ENCODE measurements at regions not wholly inside any gene's neighbourhood (a gene's known extent, or its start where the extent isn't known, plus 50 kb on each side); places are given as distances from the start of the nearest gene placed in this dataset.

- H3K27me3 ChIP-seq = peaks cover 10% of the 10 kb centered on the region
- H3K27ac ChIP-seq = no peak overlapping the region
- H3K36me3 ChIP-seq = no peaks in the 10 kb centered on the region
- H3K4me1 ChIP-seq (ENCODE audit: control insufficient read depth in 1 of 2, insufficient read depth in 1 of 2, low read depth in 1 of 2, low read length in 1 of 2) = no peaks in the 10 kb centered on the region
- no peaks in the 10 kb centered on the region for H3K9me3 ChIP-seq
- no peak for TF ChIP-seq CTCF (IDR thresholded peaks at IDR 0.05)
- H3K4me3 ChIP-seq (ENCODE audit: low read depth in 1 of 2, low read length in 1 of 2) = no peak overlapping the region
Measured at GRCh38 chr5:171562822-171563221, 143.4 kb downstream of the FGF18 start.

GRCh38 chr5:171568389-171568788 is 148.9 kb downstream of the FGF18 start:
- no peak overlapping the region for H3K4me3 ChIP-seq (ENCODE audit: low read depth in 1 of 2, low read length in 1 of 2)
- no peaks in the 10 kb centered on the region for H3K27me3 ChIP-seq
- H3K9me3 ChIP-seq = peaks cover 6% of the 10 kb centered on the region
- H3K36me3 ChIP-seq = no peaks in the 10 kb centered on the region
- H3K27ac ChIP-seq = no peak overlapping the region
- no peaks in the 10 kb centered on the region for H3K4me1 ChIP-seq (ENCODE audit: control insufficient read depth in 1 of 2, insufficient read depth in 1 of 2, low read depth in 1 of 2, low read length in 1 of 2)
- no peak for TF ChIP-seq CTCF (IDR thresholded peaks at IDR 0.05)

- no peaks in the 10 kb centered on the region for H3K27me3 ChIP-seq
- H3K36me3 ChIP-seq = no peaks in the 10 kb centered on the region
- peaks cover 6% of the 10 kb centered on the region for H3K9me3 ChIP-seq
- no peaks in the 10 kb centered on the region for H3K4me1 ChIP-seq (ENCODE audit: control insufficient read depth in 1 of 2, insufficient read depth in 1 of 2, low read depth in 1 of 2, low read length in 1 of 2)
- no peak overlapping the region for H3K27ac ChIP-seq
- no peak overlapping the region for H3K4me3 ChIP-seq (ENCODE audit: low read depth in 1 of 2, low read length in 1 of 2)
- TF ChIP-seq CTCF (IDR thresholded peaks at IDR 0.05) = no peak
Measured at GRCh38 chr5:171569065-171569712, 149.7 kb downstream of the FGF18 start.

GRCh38 chr5:171570244-171570825 is 150.9 kb downstream of the FGF18 start:
- H3K4me3 ChIP-seq (ENCODE audit: low read depth in 1 of 2, low read length in 1 of 2) = no peak overlapping the region
- H3K9me3 ChIP-seq = peaks cover 6% of the 10 kb centered on the region
- no peaks in the 10 kb centered on the region for H3K27me3 ChIP-seq
- no peaks in the 10 kb centered on the region for H3K36me3 ChIP-seq
- no peaks in the 10 kb centered on the region for H3K4me1 ChIP-seq (ENCODE audit: control insufficient read depth in 1 of 2, insufficient read depth in 1 of 2, low read depth in 1 of 2, low read length in 1 of 2)
- TF ChIP-seq CTCF (IDR thresholded peaks at IDR 0.05) = no peak
- H3K27ac ChIP-seq = no peak overlapping the region

GRCh38 chr5:171571663-171572062 is 152.2 kb downstream of the FGF18 start:
- Histone ChIP-seq H3K4me3 (ENCODE audit: low read depth in 1 of 2, low read length in 1 of 2) (no peak overlapping the region), H3K9me3 (peaks cover 6% of the 10 kb centered on the region), H3K27me3 (no peaks in the 10 kb centered on the region), H3K27ac (no peak overlapping the region), H3K36me3 (no peaks in the 10 kb centered on the region), H3K4me1 (ENCODE audit: control insufficient read depth in 1 of 2, insufficient read depth in 1 of 2, low read depth in 1 of 2, low read length in 1 of 2) (no peaks in the 10 kb centered on the region)
- no peak for TF ChIP-seq CTCF (IDR thresholded peaks at IDR 0.05)
